ENCODE measurements at regions not wholly inside any gene's neighbourhood (a gene's known extent, or its start where the extent isn't known, plus 50 kb on each side); places are given as distances from the start of the nearest gene placed in this dataset.

DNA sequence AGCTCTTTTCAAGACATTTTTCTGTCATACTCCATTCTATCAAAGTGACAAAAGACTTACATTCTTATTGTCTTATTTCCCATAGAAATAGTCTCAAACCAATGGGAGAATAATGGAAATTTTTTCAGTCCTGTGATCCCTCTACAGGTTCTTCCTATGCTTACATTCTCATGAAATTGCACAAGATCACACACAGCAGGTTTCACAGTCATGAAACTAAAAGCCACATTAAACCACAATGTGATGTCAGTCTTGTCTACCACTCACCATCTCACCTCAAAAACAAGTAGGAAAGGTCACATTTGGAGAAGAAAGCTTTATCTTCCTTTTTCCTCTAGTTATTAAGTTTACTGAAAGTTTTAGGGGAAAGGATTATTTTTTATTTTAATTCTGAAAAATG lies 161.0 kb upstream of the RORA start:
- Mint-ChIP-seq H3K27me3 (ENCODE audit: insufficient read depth, unreplicated experiment) (peaks cover 27% of the 10 kb centered on the region), H3K9me3 (ENCODE audit: unreplicated experiment) (no peaks in the 10 kb centered on the region), H3K4me3 (ENCODE audit: unreplicated experiment) (no peak overlapping the region), H3K4me1 (ENCODE audit: low read depth, unreplicated experiment) (no peaks in the 10 kb centered on the region), H3K27ac (ENCODE audit: unreplicated experiment) (no peak overlapping the region), H3K36me3 (ENCODE audit: insufficient read depth, unreplicated experiment) (no peaks in the 10 kb centered on the region)
- Histone ChIP-seq H3K36me3 (ENCODE audit: control insufficient read depth, insufficient read depth, low read length) (no peaks in the 10 kb centered on the region), H3K27me3 (replicated peaks; ENCODE audit: control insufficient read depth, insufficient read depth, low read length) (no peaks in the 10 kb centered on the region), H3K4me3 (ENCODE audit: low read depth, low read length) (no peak overlapping the region), H3K4me1 (no peaks in the 10 kb centered on the region), H3K9me3 (no peaks in the 10 kb centered on the region)
- TF ChIP-seq, protein P1, sequence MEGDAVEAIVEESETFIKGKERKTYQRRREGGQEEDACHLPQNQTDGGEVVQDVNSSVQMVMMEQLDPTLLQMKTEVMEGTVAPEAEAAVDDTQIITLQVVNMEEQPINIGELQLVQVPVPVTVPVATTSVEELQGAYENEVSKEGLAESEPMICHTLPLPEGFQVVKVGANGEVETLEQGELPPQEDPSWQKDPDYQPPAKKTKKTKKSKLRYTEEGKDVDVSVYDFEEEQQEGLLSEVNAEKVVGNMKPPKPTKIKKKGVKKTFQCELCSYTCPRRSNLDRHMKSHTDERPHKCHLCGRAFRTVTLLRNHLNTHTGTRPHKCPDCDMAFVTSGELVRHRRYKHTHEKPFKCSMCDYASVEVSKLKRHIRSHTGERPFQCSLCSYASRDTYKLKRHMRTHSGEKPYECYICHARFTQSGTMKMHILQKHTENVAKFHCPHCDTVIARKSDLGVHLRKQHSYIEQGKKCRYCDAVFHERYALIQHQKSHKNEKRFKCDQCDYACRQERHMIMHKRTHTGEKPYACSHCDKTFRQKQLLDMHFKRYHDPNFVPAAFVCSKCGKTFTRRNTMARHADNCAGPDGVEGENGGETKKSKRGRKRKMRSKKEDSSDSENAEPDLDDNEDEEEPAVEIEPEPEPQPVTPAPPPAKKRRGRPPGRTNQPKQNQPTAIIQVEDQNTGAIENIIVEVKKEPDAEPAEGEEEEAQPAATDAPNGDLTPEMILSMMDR (IDR thresholded peaks at IDR 0.05; ENCODE audit: insufficient read depth in 1 of 2, low read depth in 1 of 2, low read length in 1 of 2, severe bottlenecking in 1 of 2, unreplicated experiment in 1 of 2) = no peak
- ChIA-PET CTCF (no interaction called here), POLR2A (no interaction called here)
- intact Hi-C loops (cut with micrococcal nuclease; ENCODE audit: unreplicated experiment) = no loop called here
- DNase-seq = no peak
- no TSS peak for BruUV-seq (replicated peaks)

DNA sequence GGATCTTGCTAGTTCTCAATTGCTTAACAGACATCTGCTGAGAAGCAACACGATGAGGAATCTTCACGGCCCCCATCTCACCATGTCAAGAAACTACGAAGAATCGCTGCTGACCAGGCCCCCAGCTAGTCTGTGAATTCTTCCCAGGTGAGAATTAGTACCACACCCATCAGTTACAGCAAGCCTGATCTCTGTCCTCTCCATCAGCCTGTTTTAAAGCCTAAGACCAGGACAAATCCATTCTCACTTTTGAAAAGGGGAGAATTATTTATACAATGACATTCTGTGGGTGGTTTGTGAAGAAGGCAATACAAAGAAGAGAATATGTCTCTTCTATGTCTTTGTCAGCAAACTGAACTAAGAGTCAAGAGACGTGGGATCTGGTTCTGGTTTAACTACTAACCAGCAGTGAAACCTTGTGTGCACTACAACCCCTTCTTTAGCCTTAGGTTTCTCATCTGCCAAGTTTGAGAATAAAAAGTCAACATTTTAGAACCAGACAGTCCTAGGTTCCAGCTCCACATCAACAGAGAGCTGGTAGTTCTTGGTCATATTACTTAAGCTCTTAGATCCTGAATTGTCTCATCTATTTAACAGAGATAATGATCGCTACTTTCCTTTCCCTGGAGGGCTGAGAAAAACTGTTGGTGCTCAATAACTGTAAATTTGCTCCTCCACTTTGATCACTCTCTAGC lies 160.4 kb upstream of the RORA start:
- ChIA-PET CTCF (no interaction called here), POLR2A (no interaction called here)
- no peaks in the 10 kb centered on the region for H3K36me3 ChIP-seq (ENCODE audit: control insufficient read depth, insufficient read depth, low read length)
- no peaks in the 10 kb centered on the region for H3K4me1 ChIP-seq
- DNase-seq = no peak
- no TSS peak for BruUV-seq (replicated peaks)
- Mint-ChIP-seq H3K27me3 (ENCODE audit: insufficient read depth, unreplicated experiment) (peaks cover 29% of the 10 kb centered on the region), H3K36me3 (ENCODE audit: insufficient read depth, unreplicated experiment) (no peaks in the 10 kb centered on the region), H3K27ac (ENCODE audit: unreplicated experiment) (no peak overlapping the region), H3K4me3 (ENCODE audit: unreplicated experiment) (no peak overlapping the region), H3K4me1 (ENCODE audit: low read depth, unreplicated experiment) (no peaks in the 10 kb centered on the region), H3K9me3 (ENCODE audit: unreplicated experiment) (no peaks in the 10 kb centered on the region)
- no peaks in the 10 kb centered on the region for H3K9me3 ChIP-seq
- no peak overlapping the region for H3K4me3 ChIP-seq (ENCODE audit: low read depth, low read length)
- no peaks in the 10 kb centered on the region for H3K27me3 ChIP-seq (replicated peaks; ENCODE audit: control insufficient read depth, insufficient read depth, low read length)
- TF ChIP-seq, protein P1 (IDR thresholded peaks at IDR 0.05; ENCODE audit: insufficient read depth in 1 of 2, low read depth in 1 of 2, low read length in 1 of 2, severe bottlenecking in 1 of 2, unreplicated experiment in 1 of 2) = no peak
- intact Hi-C loops (cut with micrococcal nuclease; ENCODE audit: unreplicated experiment) = no loop called here

DNA sequence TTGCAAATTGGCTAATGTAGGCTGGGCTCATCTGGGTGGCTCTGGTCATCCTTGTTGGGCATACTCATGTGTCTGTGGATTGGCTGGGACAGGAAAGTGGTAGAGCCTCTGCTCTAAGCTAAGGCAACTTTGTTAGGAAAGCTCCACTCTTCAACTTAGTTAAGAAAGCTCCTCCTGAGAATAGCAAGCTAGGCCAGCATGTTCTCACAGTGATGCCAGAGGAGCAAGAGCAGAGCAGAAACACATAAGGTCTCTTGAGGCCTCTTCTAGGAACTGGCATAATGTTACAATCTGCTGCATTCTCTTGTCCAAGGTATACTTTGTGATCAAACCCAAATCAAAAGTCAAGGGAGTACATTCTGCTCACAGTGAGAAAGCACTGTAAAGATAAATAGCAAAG lies 158.6 kb upstream of the RORA start:
- CTCF ChIA-PET = no interaction called here
- DNase-seq = no peak
- H3K9me3 ChIP-seq = no peaks in the 10 kb centered on the region
- TF ChIP-seq, protein P1 (IDR thresholded peaks at IDR 0.05; ENCODE audit: insufficient read depth in 1 of 2, low read depth in 1 of 2, low read length in 1 of 2, severe bottlenecking in 1 of 2, unreplicated experiment in 1 of 2) = no peak
- H3K4me3 ChIP-seq (ENCODE audit: low read depth, low read length) = no peak overlapping the region
- intact Hi-C loops (cut with micrococcal nuclease; ENCODE audit: unreplicated experiment) = no loop called here
- BruUV-seq (replicated peaks) = no TSS peak
- Mint-ChIP-seq H3K36me3 (ENCODE audit: insufficient read depth, unreplicated experiment) (no peaks in the 10 kb centered on the region), H3K4me1 (ENCODE audit: low read depth, unreplicated experiment) (no peaks in the 10 kb centered on the region), H3K27ac (ENCODE audit: unreplicated experiment) (no peak overlapping the region), H3K27me3 (ENCODE audit: insufficient read depth, unreplicated experiment) (peaks cover 23% of the 10 kb centered on the region), H3K4me3 (ENCODE audit: unreplicated experiment) (no peak overlapping the region), H3K9me3 (ENCODE audit: unreplicated experiment) (no peaks in the 10 kb centered on the region)
- H3K36me3 ChIP-seq (ENCODE audit: control insufficient read depth, insufficient read depth, low read length) = no peaks in the 10 kb centered on the region
- no peaks in the 10 kb centered on the region for H3K27me3 ChIP-seq (replicated peaks; ENCODE audit: control insufficient read depth, insufficient read depth, low read length)
- H3K4me1 ChIP-seq = no peaks in the 10 kb centered on the region
- POLR2A ChIA-PET = no interaction called here

Measured in Caco-2 (cell line).